CD4-positive, alpha-beta T cell treated with Interferon alpha-2 for 1 hour (primary cell): ENCODE measurements at regions not wholly inside any gene's neighbourhood (a gene's known extent, or its start where the extent isn't known, plus 50 kb on each side); places are given as distances from the start of the nearest gene placed in this dataset.
"Not testable (repeated sequence)": the region's sequence is repeated elsewhere in the genome, so short reads cannot be mapped to it uniquely, and the experiment has no call there.

Source experiments
- DNase-seq, 2 donors: peaks; one replicate each; pipeline ENCODE4 v3.0.0-alpha.2; 2020 to 2022

DNA sequence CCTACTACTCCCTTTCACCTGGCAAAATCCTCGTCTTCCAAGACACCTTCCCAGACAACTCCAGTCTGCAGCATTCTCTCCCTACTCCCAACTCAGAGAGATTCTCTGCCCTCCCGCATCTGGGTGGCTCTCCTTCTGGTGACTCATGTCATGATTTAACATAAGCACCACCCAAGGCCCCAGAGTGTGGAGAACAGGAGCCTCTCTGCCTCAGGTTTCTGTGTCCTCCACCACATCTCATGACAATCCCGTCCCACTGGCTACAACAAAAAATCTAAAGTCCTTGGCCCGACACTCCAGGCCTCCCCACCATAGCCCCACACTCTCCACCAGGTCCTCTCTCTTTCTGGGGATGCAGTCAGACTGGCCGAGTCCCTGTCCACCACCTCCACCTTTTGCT lies 197.1 kb downstream of the BCL11A start:
- DNase-seq: no peak

DNA sequence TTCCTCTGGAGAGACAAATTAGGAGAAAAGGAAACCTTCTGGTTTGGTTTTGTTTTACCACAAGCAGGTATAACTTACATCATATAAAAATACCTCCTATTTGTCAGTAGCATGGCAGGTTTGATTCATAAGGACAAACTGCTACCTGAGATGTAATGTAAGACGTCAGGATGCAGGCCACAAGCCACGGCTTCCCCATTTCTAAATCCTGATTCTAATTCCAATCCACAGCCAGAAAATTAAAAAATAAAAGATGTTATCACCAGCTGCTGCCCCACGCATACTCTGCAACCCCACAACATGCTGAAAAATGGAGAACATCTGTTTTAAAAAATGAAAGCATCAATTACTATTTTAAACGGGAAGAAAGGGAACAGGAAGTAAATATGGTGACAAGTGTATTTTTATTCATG lies 197.6 kb downstream of the BCL11A start:
- peak in 1 of 2 donors; percentile 48 for DNase-seq

DNA sequence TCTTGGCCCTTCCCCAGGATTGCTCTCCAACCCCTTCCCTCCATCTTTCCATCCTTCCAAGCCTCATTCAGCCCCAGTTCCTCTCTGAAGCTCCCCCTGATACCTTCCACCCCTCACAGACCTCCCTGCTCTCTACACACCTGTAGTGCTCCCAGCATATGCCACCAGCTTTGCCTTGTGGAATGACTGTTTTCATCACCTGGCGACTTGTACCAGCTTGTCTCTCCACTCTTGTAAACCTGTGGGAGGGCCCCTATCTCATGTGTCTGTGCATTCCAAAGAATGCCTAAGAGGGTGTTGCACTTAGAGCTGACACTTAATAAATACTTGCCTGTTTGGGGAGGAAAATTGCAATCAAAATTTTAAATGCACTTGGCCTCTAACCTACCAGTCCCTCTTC lies 198.7 kb downstream of the BCL11A start:
- no peak for DNase-seq

DNA sequence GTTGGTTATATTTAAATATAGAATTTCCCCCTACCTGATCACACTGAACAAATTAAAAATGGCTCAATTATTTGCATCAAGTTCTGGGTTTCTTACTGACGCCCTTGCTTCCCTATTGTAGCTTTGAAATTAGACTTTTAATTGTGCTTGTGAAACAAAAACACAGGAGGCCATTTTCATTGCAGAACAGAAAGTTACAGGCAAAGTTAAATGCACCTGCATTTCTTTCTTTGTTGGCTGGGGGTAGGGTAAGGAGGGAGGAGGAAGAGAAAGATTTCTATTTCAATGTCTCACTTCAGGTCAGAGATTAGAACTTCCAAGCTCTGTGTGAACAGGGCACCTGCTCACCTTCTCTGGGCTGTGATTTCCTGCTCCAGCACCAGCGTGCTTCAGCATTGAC lies 199.6 kb downstream of the BCL11A start:
- no peak for DNase-seq

DNA sequence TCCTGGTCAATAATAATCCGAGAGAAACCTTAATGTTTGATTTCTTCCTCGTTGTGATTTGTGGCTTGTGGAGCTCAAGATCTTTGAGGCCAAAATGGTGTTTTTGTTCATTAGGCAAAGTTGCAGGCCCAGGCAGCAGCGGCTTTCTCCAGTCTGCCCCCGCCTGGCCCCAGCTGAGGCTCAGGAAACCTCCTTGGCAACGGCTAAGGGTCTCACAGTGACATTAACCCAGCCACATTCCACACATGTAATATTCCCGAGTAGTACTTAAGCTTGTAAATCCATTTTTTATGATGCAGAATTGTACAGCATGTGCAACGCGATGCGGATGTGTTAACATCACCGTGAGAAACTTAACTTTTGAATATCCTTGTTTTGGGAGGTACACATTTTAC lies 200.1 kb downstream of the BCL11A start:
- no peak for DNase-seq

DNA sequence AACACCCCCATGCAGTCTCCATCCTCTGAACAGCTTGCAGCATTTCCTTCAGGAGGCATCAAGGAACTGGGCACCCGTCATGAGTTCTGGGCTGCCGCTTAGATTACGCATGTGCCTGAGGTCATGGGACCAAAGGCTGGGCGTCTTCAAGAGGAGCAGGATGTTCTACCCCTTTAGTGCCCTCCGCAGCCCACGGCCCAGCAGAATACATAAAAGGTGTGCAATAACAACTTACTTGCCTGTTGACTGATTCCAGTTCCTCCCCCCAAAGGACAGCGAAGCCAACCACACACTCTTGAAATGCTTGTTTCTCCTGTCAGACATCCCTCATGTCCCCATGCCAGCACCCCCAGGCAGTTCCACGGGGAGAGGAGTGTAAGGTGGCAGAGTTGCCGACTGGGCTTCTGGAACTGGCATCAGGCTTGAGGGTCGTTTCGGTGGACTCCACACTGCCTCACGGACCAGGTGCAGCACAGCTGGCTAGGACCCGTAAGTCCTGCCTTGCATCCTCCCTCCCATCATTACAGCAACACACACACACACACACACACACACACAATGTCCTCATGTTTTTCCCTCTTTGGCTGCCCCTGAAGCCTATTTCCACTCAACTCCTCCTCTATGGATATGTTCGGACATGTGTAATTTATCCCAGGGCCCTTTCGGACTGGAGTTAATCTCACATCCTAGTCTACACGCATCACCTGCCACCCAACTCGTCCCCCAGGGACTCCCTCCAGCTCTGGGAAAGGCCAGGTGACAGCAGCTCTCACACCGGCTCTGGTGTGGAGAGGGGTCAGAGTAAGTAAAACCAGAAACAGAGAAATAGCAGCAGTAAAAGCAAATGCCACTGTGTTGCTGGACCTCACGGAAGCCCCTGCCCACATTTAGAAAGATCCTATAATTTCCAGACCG lies 200.7 kb downstream of the BCL11A start:
- peak in 1 of 2 donors; percentile 66 for DNase-seq

DNA sequence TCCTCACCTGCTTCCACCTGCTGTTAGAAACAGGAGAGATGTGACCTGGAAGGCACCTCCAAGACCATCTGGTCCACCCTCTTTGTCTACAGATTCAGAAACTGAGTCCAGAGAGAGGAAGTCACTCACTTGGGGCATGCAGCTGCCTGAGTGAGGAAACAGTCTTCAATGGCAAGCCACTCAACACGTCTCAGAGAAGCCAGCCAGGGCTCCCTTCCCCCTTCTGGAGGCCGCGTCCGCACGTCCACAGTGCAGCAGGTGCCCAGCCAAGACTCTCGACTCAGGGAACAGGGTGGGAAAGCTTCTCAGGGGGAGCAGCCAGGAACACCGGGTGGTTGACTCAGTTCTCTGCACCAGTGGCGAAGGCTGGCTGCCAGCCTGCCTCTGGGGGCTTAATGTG lies 201.7 kb downstream of the BCL11A start:
- DNase-seq: no peak

DNA sequence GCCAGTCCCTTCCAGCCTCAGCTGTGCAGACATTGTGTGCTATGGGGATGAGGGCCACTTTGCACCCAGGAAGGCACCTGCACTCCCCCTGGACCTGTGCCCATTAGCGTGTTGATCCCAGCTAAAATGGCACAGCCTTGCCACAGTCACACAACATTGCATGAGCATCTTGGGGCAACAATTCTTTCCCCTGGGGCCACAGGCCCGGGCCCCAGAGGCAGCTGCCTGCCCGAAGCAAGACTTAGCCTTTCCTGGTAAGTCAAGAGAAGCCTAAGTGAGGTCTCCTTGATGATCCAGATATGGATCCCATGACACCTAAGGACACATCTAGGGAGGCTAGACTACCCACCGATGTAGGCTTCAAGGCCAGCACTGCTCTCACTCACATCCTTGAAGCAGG lies 202.1 kb downstream of the BCL11A start:
- DNase-seq: no peak

DNA sequence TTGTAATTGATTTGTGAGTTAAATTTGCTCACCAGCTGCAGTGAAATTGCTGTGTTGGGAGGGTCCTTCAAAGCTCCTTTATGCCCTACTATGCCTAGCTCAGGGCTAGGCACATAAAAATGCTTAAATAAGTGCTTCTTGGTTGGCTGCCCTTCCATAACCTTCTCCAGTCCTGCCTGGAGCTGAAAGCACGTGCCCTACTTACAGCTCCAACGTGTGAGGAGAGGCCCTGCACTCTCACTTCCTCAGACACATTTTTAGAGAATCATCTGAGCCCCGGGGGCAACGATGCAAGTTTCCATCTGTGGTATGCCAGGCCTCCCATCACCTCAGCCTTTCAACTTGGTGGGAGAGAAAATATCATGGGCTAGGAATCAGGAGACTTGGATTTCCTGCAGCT lies 202.7 kb downstream of the BCL11A start:
- peak in 1 of 2 donors; percentile 40 for DNase-seq

DNA sequence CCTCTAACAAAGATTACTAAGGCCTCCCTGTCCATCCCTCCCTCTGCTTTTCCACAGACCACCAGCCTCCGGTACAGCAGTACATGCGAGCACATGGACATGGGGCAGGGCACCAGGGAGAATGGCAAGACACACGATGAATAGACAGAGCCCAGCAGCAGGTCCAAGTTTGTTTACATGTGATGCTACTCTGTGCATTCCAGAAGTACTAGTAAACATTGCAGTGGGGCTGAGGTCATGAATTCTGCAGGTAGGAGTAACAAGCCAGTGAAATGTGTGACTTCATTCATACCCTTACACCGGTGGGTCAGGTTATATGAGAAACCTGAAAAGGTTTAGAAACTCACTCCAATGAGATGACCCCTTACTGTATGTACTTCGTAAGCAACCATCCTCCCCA lies 205.7 kb downstream of the BCL11A start:
- DNase-seq: no peak

DNA sequence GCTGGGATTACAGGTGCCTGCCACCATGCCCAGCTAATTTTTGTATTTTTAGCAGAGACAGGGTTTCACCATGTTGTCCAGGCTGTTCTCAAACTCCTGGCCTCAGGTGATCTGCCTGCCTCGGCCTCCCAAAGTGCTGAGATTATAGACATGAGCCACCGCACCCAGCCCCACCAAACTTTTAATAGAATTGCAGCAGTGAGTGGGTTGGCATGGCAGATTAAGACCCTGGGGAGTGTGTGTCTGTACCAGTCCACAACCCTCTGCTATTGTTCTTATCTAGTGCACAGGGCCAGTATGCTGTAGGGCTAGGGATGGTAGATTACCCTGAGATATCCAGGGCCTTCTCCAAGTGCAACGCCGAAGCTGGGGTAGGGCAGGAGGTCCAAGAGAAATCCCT lies 211.0 kb downstream of the BCL11A start:
- DNase-seq: not testable (repeated sequence)

DNA sequence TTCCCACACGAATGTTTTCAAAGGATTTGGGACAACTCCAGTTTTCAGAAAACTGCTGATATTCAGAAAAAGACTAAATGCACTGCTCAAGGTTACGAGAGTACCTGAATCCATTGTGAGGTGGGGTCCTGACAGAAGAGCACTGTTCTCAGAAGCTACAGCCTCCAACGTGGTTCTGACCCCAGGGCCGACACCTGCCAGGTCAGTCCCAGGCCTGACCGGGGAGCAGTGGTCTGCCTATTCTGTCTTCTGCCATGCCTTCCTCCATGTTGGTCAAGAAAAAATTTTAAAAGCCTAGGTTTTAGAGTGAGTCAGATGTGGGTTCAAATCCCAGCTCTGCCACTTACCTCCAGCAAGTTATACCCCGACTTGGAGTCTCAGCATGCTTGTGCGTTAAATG lies 212.3 kb downstream of the BCL11A start:
- DNase-seq: no peak

DNA sequence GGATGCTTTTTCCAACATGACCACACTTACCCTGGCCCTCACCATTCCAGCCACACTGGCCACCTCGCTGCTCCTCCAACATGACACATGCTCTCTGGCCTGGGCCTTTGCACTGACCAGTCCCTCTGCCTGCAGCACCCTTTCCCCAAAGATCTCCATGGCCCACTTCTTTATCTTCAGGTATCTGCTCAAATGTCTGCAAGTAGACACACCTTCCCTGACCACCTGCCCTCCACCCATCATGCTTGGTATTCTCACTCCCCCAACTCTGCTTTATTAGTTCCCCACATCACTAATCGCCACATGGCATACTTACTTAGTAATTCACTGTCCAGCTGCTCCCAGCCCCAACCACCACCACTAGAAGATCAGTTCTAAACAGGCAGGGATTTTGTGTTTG lies 214.2 kb downstream of the BCL11A start:
- DNase-seq: no peak

DNA sequence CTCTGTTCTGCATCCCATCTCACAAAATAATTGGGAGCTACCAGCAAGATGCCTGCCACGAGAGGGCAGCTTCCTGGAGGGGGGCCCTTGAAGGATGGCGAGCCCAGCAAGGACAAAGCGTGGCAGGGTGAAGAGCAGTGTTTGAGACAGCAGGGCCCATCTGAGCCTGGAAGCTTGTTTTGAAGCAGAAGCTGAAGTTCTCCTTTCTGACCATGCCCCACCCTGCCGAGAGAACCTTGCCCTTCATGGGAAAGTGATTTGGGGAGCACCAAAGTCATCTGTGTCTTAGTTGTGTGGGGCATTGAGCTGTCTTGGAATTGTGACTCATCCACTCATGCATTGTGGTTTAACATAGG lies 216.3 kb downstream of the BCL11A start:
- peak in 1 of 2 donors; percentile 41 for DNase-seq

DNA sequence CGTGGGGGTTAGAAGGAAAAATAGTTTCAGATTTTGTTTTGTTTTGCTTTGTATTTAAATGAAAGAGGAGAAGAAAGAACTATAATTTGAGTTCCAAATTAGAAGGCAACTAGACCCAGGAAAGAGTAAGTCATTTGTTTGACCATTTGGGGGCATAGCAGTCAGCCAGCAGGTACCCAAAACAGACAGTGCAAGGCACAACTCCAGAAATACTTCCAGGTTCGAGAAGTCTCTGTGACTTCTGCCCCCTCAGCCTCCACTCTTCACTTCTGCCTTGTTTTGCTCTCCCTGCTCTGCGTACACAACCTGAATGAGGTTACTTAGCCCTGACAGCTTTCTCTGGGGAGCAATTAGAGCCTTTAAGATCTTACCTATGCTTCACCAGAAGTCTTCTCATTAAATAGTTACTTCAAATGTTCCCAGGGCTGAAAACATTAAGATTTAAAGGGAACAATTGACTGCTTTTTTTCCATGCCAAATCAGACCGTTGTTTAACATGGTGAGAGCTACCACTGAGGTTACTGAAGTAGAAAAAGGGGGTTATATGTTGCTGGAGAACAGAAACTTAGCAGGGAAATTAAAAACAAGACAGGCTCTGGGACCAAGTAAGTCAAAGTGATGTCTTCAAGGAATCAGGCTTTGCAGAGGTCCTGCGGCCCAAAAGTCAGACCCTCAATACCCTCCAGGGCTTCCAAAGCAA lies 216.9 kb downstream of the BCL11A start:
- DNase-seq: no peak

DNA sequence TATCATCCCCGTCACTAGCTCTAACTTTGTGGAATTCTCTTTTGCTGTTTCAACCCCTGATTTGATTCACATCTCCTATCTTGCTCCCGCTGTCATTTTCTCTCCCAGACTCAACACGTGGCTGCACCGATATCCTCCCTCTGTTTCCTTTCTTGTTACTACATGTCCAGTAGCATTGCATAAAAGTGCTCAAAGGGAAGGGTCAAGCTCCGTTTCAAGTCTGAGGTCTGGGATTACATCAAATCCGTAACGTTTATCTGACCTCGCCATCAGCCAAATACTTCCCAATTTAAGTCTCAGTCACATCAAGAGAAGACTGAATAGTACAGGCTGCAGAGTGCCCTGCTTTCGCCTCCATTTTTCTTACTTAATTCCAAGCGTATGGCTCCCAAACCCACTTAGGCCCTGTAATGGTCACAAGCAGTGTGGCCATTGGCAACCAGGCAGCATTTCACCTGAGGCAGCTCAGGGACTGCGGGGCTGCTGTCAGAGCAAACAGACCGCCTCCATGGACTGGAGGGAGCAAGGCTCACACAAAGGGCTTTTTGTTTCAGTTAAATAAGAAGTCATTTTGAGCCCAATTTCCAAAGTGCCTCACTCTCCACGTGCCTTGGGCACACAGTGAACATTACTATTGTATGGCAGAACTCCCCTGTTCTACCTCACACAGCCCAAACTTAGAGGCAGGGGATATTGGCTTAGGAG lies 217.8 kb downstream of the BCL11A start:
- no peak for DNase-seq

DNA sequence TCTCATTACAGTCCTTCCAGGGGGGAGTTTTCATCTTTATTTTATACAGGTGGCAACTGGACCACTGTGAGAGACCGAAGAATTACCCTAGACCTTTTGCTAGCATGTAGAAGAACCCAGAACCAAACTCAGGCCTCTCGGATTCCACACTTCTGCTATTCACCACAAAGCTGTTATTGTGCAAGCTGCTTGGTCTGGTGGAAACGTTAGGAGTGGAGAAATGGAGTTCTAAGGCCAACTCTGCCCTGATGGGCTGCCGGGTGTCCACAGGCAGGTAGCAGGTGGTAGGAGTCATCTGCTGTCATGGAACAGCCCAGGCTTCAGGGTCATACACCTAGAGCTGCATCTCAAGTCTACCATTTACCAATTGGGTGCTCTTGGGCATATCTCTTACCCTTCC lies 218.8 kb downstream of the BCL11A start:
- no peak for DNase-seq

DNA sequence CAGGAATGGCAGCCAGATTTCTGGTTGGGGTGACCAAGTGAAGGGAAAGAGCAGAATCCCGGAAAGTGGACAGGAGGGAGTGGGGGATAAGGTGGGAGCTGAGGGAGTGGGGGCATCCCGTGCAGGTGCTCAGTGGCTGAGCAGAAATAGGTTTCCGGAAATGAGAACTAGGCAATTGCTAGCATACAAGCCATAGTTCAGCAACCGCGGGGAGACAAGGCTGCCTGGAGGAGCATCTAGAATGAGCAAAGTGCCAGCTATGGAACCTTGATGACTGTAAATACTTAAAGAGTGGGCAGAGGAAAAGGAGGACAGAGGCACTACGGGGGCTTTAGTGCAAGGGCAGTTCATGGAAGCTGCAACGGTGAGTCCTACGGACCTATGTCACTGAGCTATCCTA lies 220.2 kb downstream of the BCL11A start:
- no peak for DNase-seq

DNA sequence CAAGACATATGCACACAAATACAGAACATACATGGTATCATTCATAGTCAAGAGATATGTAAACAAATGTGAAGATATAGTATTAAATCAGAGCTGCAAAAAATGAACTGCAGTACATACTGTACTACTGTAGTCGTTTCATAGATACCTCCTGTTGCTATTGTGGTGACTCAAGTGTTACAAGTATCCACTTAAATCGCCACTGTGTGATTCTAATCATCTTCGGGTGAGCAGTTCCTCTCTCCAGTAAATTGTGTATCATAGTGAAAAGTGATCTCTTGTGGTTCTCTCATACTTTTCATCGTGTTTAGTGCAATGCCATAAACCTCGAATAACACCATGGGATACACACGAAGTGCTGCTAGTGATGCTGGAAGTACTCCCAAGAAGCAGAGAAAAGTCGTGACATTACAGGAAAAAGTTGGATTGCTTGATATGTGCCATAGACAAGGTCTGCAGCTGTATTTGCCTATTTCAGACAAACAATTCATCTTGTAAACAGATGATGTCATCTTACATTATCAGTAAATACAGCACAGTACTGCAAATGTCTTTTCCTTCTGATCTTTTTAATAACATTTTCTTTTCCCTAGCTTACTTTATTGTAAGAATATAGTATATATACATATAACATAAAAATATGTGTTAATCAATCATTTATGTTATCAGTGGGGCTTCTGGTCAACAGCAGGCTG lies 222.2 kb downstream of the BCL11A start:
- DNase-seq: no peak

DNA sequence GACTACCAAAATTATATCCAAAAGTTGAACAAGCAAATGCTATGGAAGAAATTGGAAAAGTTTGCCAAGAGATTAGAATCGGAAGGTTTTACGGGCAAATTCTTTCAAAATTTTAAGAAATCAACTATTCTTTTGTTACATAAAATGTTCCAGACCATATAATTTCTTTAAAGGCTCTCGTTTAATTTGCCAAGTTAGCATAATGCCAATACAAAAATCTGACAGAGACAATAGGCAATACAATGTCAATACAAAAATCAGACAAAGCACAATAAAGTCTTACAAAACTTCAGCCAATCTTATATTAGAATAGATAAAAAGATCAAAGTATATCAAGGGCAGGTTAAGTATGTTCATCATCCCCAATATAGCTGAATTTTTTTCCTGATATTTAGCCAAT lies 224.2 kb downstream of the BCL11A start:
- no peak for DNase-seq

DNA sequence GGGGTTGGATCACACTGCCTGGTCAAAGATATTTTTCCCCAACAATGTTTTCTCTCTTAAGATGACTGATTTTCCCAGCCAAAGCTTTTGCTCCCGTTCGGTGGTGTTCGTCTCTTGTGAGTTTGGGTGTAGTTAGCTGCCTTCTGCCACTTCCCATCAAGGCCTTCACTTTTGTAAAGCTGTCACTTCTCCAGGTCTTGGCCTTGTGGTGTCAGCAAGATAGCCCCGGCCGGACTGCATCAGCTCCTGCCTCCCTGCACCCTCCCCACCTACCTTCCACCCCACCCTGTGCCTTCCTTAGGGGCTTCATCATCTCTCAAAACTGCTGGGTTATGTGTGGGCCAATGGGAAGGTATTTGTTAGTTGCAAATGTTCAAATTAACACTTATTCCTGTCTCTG lies 228.9 kb downstream of the BCL11A start:
- no peak for DNase-seq

DNA sequence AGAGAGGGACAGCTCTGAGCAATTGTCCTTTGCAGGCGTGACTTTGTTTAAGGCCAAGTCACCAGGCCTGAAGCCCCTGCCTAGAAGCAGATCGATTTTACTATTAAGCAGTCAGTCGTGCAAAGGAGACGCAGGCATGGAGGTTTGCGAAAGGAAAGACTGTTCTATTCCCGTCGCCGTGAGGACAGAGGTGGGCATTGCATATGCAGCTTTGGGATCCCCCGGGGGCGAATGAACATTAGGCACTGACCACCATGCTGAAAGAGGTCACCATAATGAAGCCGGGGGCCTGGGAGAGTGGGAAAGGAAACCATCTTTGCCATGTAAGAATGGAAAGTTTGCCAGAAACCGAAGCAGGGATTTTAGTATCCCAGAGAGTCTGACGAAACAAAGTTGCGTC lies 231.6 kb downstream of the BCL11A start:
- DNase-seq: no peak

DNA sequence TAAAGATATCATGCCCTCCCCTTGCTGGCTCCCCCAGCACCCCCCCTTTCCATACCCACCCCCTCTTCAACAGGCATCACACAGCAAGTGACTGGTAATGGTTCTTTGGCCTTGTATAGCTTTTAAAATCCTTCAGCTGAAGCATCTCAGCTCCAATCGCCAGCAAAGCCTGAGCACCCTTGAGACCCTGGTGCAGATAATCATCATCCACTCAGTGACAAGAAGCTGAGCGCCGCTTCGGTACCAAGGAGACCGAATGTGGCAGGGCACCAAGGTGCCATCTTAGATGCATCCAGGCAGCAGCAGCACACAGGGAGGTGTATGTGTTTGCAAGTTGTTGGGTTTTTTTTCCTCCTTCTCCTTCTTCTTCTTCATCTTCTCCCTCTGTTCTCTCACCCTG lies 232.7 kb downstream of the BCL11A start:
- DNase-seq: no peak
